ENCODE measurements at regions not wholly inside any gene's neighbourhood (a gene's known extent, or its start where the extent isn't known, plus 50 kb on each side); places are given as distances from the start of the nearest gene placed in this dataset.

- H3K27me3 ChIP-seq (ENCODE audit: control insufficient read depth, insufficient read depth, low read length): no peaks in the 10 kb centered on the region
- DNase-seq (ENCODE audit: low read depth in 2 of 2): no peak
- H3K4me1 ChIP-seq (ENCODE audit: control insufficient read depth, extremely low read depth, insufficient read depth, low read length): no peaks in the 10 kb centered on the region
- H3K27ac ChIP-seq (ENCODE audit: insufficient read depth, low read length): no peak overlapping the region
- no peak overlapping the region for H3K9ac ChIP-seq (ENCODE audit: insufficient read depth, low read length)
- no peak overlapping the region for H2AFZ ChIP-seq (ENCODE audit: low read length)
- H3K9me3 ChIP-seq (ENCODE audit: control insufficient read depth, insufficient read depth, low read depth, low read length): no peaks in the 10 kb centered on the region
- TF ChIP-seq CTCF (conservative IDR thresholded peaks at IDR 0.05 in 1 of 2, IDR thresholded peaks at IDR 0.05 in 1 of 2; ENCODE audit: low read depth in 1 of 2, low read length in 2 of 2): no peak
- TF ChIP-seq EZH2 (IDR thresholded peaks at IDR 0.05; ENCODE audit: low read length, missing control alignments): no peak
- no peaks in the 10 kb centered on the region for H4K20me1 ChIP-seq (ENCODE audit: control insufficient read depth, extremely low read depth, insufficient read depth, low read length)
- H3K79me2 ChIP-seq (ENCODE audit: control insufficient read depth, insufficient read depth, low read length): no peaks in the 10 kb centered on the region
- H3K36me3 ChIP-seq (ENCODE audit: control insufficient read depth, insufficient read depth, low read length): no peaks in the 10 kb centered on the region
- no peak overlapping the region for H3K4me2 ChIP-seq (ENCODE audit: extremely low read depth, insufficient read depth, low read length)
- H3K4me3 ChIP-seq (replicated peaks in 1 of 4; ENCODE audit: control extremely low read depth in 1 of 4, insufficient read depth in 1 of 4, low read depth in 3 of 4, low read length in 4 of 4): no peak overlapping the region
Measured at GRCh38 chr17:34481779-34482178, 97.6 kb upstream of the TMEM132E start.

DNA sequence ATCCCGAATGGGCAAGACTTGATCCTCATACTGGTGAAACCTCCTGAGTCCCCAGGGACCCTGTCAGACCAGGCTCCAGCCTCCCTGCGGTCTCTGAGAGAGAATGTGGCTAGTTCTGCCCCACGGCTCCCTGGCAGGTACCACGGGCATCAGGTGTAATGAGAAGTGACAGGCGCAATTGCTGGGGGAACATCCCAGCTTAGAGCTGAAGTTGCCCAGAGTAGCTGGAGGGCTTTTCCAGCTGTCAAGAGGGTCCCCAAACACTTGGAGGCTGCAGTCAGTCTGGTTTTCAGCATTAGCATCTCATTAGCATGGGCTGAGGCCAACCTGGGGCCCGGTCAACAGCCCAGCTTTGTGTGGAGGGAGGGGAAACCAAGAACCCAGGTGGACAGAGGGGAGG, 100.0 kb upstream of the TMEM132E start:
- no peaks in the 10 kb centered on the region for H3K4me1 ChIP-seq (ENCODE audit: control insufficient read depth, extremely low read depth, insufficient read depth, low read length)
- no peak overlapping the region for H3K9ac ChIP-seq (ENCODE audit: insufficient read depth, low read length)
- no peak overlapping the region for H3K4me2 ChIP-seq (ENCODE audit: extremely low read depth, insufficient read depth, low read length)
- DNase-seq (ENCODE audit: low read depth in 2 of 2): no peak
- no peak overlapping the region for H3K27ac ChIP-seq (ENCODE audit: insufficient read depth, low read length)
- H3K9me3 ChIP-seq (ENCODE audit: control insufficient read depth, insufficient read depth, low read depth, low read length): no peaks in the 10 kb centered on the region
- H3K27me3 ChIP-seq (ENCODE audit: control insufficient read depth, insufficient read depth, low read length): no peaks in the 10 kb centered on the region
- no peaks in the 10 kb centered on the region for H3K36me3 ChIP-seq (ENCODE audit: control insufficient read depth, insufficient read depth, low read length)
- H3K4me3 ChIP-seq (replicated peaks in 1 of 4; ENCODE audit: control extremely low read depth in 1 of 4, insufficient read depth in 1 of 4, low read depth in 3 of 4, low read length in 4 of 4): no peak overlapping the region
- H4K20me1 ChIP-seq (ENCODE audit: control insufficient read depth, extremely low read depth, insufficient read depth, low read length): no peaks in the 10 kb centered on the region
- no peak overlapping the region for H2AFZ ChIP-seq (ENCODE audit: low read length)
- no peak for TF ChIP-seq EZH2 (IDR thresholded peaks at IDR 0.05; ENCODE audit: low read length, missing control alignments)
- TF ChIP-seq CTCF (conservative IDR thresholded peaks at IDR 0.05 in 1 of 2, IDR thresholded peaks at IDR 0.05 in 1 of 2; ENCODE audit: low read depth in 1 of 2, low read length in 2 of 2): no peak
- no peaks in the 10 kb centered on the region for H3K79me2 ChIP-seq (ENCODE audit: control insufficient read depth, insufficient read depth, low read length)

GRCh38 chr17:34478244-34478643, 101.1 kb upstream of the TMEM132E start:
- TF ChIP-seq CTCF (conservative IDR thresholded peaks at IDR 0.05 in 1 of 2, IDR thresholded peaks at IDR 0.05 in 1 of 2; ENCODE audit: low read depth in 1 of 2, low read length in 2 of 2): no peak
- TF ChIP-seq EZH2 (IDR thresholded peaks at IDR 0.05; ENCODE audit: low read length, missing control alignments): no peak
- no peaks in the 10 kb centered on the region for H4K20me1 ChIP-seq (ENCODE audit: control insufficient read depth, extremely low read depth, insufficient read depth, low read length)

More at GRCh38 chr17:34478244-34478643, 101.1 kb upstream of the TMEM132E start:
- H3K79me2 ChIP-seq (ENCODE audit: control insufficient read depth, insufficient read depth, low read length): no peaks in the 10 kb centered on the region
- no peak for DNase-seq (ENCODE audit: low read depth in 2 of 2)
- no peak overlapping the region for H2AFZ ChIP-seq (ENCODE audit: low read length)
- H3K4me2 ChIP-seq (ENCODE audit: extremely low read depth, insufficient read depth, low read length): no peak overlapping the region
- no peaks in the 10 kb centered on the region for H3K36me3 ChIP-seq (ENCODE audit: control insufficient read depth, insufficient read depth, low read length)
- no peaks in the 10 kb centered on the region for H3K9me3 ChIP-seq (ENCODE audit: control insufficient read depth, insufficient read depth, low read depth, low read length)
- H3K27me3 ChIP-seq (ENCODE audit: control insufficient read depth, insufficient read depth, low read length): no peaks in the 10 kb centered on the region
- no peak overlapping the region for H3K9ac ChIP-seq (ENCODE audit: insufficient read depth, low read length)
- no peak overlapping the region for H3K4me3 ChIP-seq (replicated peaks in 1 of 4; ENCODE audit: control extremely low read depth in 1 of 4, insufficient read depth in 1 of 4, low read depth in 3 of 4, low read length in 4 of 4)
- H3K4me1 ChIP-seq (ENCODE audit: control insufficient read depth, extremely low read depth, insufficient read depth, low read length): no peaks in the 10 kb centered on the region
- H3K27ac ChIP-seq (ENCODE audit: insufficient read depth, low read length): no peak overlapping the region

Data from fibroblast of lung (primary cell).